PC-9 (cell line): ENCODE measurements at regions not wholly inside any gene's neighbourhood (a gene's known extent, or its start where the extent isn't known, plus 50 kb on each side); places are given as distances from the start of the nearest gene placed in this dataset.

Experiments used
- EZH2 ChIP-seq: fragments of 200-600 bp; sonication (generic); IDR thresholded peaks from 2 replicates; pipeline ENCODE4 v1.8.0; 2017; ENCODE audit warnings: antibody characterized with exemption, low read depth
- TF ChIP-seq, protein P1 (sequence below): fragments of 200-600 bp; sonication (generic); conservative IDR thresholded peaks from 2 replicates; pipeline ENCODE4 v1.6.1; 2017; ENCODE audit warnings: mixed run types, antibody characterized with exemption, mild to moderate bottlenecking, moderate library complexity

DNA sequence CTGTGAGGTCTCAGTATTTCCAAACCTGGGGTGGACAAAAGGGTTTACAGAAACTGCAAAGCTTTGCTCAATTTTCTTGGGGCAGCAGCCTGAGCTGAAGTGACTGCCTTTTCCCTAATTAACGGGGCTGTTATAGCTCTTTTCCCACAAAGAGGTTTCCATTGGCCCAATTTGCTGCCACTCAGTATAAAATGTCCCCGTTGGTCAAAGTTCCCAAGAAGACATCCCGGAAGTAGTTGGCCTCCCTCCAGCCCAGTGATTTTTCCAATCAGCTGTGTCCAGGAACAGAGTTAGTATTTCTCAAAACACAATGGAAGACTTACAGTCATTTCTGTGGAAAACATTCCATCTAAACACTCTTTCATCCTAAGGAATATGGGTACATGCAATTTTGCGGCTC lies 643.6 kb downstream of the ACTL7B start:
- TF ChIP-seq, protein P1, sequence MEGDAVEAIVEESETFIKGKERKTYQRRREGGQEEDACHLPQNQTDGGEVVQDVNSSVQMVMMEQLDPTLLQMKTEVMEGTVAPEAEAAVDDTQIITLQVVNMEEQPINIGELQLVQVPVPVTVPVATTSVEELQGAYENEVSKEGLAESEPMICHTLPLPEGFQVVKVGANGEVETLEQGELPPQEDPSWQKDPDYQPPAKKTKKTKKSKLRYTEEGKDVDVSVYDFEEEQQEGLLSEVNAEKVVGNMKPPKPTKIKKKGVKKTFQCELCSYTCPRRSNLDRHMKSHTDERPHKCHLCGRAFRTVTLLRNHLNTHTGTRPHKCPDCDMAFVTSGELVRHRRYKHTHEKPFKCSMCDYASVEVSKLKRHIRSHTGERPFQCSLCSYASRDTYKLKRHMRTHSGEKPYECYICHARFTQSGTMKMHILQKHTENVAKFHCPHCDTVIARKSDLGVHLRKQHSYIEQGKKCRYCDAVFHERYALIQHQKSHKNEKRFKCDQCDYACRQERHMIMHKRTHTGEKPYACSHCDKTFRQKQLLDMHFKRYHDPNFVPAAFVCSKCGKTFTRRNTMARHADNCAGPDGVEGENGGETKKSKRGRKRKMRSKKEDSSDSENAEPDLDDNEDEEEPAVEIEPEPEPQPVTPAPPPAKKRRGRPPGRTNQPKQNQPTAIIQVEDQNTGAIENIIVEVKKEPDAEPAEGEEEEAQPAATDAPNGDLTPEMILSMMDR = no peak
- TF ChIP-seq EZH2 = no peak
